Gastrocnemius medialis (tissue), 4 donors: ENCODE measurements at regions not wholly inside any gene's neighbourhood (a gene's known extent, or its start where the extent isn't known, plus 50 kb on each side); places are given as distances from the start of the nearest gene placed in this dataset.

Experiments
- CTCF ChIP-seq, 5 experiments: fragments of 450-650 bp in 3 of 5; fragments of 200-600 bp in 2 of 5; sonication (generic) in 2 of 5; IDR thresholded peaks in 4 of 5; conservative IDR thresholded peaks in 1 of 5; 1 replicate in 4 of 5; 2 replicates in 1 of 5; pipeline ENCODE4 v1.5.1; 2016 to 2019; ENCODE audit warnings: antibody characterized with exemption in 5 of 5, mild to moderate bottlenecking in 3 of 5, moderate library complexity in 3 of 5
- POLR2A ChIP-seq, 2 donors: fragments of 450-650 bp; IDR thresholded peaks; one replicate each; pipeline ENCODE4 v1.6.1; 2017; ENCODE audit warnings: antibody characterized with exemption in 2 of 2, mild to moderate bottlenecking in 2 of 2, moderate library complexity in 2 of 2

GRCh38 chr1:234825498-234826165 lies 215.7 kb upstream of the IRF2BP2 start:
- TF ChIP-seq POLR2A (IDR thresholded peaks at IDR 0.05) (no peak), CTCF (IDR thresholded peaks at IDR 0.05 in 4 of 5, conservative IDR thresholded peaks at IDR 0.05 in 1 of 5) (no peak)
